IPS-NIHi7 (cell line): ENCODE measurements at regions not wholly inside any gene's neighbourhood (a gene's known extent, or its start where the extent isn't known, plus 50 kb on each side); places are given as distances from the start of the nearest gene placed in this dataset.
A peak's percentile ranks its signal among the peaks of the same experiment; 100 is the strongest.
"Not testable (repeated sequence)": the region's sequence is repeated elsewhere in the genome, so short reads cannot be mapped to it uniquely, and the experiment has no call there.

Source experiments
- DNase-seq: peaks from one replicate; pipeline ENCODE4 v3.0.0; 2012; ENCODE audit warnings: mixed read lengths; ENCODE audit errors: extremely low spot score

DNA sequence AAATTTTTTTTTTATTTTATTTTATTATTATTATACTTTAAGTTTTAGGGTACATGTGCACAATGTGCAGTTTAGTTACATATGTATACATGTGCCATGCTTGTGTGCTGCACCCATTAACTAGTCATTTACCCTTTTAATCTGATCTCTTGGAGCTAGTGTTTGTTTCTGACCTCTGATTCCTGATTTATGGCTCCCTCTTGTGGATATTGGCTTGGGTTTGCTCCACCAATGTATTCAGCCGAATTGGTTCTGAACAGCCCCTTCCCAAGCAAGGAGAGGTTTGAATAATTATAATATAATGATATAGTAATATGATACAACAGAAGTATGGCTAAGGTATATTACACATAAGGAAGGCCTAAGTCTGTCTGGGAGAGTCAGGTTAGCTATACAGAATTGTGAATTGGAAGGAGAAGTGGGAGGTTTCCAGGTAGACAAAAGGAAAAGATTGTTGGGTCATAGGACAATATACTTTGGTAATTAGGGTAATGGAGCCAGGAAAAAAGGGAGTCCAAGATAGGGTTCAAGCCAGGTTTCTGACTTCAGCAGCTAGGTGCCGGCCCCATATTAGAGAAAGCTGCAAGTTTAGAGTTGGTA is 53.1 kb upstream of the HMCN1 start:
- DNase-seq: peak; percentile 49

- DNase-seq: no peak
These were observed 53.7 kb upstream of the HMCN1 start for GRCh38 chr1:185680453-185680852.

DNA sequence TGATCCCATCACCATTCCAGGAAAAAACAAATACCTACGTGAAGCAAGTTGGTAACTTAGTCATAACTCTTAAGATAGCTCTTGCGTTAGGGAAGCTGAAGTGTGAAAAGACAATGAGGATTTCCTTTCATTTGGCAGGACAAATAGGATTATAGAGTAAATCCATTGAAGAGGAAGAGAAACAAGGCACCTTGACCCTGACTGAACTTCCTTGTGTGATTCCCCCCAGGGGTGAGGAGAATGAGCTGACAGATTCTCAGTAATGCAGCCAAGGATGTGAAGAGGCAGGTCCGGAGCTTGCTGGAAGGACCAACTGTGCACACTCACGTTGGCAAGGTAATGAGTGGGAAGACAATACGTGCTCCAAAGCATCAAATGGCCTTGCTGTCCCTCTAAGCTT is 55.0 kb upstream of the HMCN1 start:
- no peak for DNase-seq

GRCh38 chr1:185676969-185677368 is 57.2 kb upstream of the HMCN1 start:
- DNase-seq: no peak

DNA sequence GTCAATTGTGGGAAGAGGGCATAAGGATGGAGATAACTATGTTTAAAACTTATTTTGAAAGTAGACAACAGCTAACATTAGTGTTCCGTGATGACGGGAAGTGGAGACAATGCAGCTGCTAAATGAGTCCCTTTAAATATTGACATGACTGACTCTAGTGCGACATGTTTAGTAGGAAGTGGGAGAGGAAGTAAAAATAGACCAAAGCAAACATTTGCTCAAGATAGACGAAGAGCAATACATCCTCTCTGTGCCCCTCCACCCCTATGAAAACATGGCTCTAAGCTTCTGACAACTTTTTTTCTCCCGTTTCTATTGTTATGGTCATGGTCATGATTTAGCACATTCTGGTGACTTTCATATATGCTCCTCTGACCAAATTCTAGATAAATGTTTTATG is 60.0 kb upstream of the HMCN1 start:
- no peak for DNase-seq

DNA sequence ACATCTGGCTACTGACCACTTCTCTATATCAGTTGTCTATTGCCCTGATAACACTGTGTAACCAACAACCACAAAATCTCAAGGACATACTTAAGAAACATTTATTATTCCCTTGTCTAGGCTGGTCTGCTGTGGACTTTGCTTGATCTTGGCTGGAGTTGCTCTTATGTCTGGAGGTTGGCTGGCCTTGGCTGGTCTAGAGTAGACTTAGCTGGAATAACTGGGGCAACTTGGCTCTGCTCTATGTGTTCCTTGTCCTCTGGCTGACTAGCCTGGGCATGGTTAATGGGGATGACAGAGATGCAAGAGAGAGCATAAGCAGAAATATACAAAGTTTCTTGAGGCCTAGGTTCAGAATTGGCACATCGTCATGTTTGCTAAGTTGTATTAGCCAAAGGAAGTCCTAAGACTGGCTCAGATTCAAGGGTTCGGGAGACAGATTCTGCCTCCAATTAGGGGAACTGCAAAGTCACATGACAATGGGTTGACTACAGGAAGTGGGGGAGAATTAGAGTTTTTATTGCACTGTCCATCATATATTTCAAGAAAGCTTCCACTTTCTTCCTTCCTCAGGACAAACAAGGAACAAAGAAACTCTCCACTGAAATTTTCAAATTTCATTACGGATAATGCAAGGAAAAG is 61.4 kb upstream of the HMCN1 start:
- DNase-seq: no peak

DNA sequence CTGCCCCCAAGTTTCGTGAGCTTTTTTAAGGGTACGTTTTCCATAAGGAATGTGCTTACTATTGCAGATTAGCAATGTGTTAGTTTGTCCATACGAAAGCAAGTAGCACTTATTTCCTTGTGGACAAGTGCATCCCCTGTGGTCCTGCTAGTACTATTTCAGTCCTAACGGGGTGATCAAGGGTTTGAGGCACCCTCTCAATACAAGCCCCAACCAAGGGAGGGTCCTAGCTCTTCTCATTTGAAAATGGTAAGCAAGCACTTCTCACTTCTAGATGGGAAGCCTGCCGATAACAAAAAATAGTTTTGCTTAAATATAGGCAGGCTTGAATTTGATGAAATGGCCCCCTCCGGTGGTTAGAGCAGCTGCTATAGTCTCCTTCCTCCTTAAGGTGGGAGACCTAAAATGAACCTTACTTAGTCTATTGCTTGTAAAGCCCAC is 64.0 kb upstream of the HMCN1 start:
- DNase-seq: peak; percentile 40

DNA sequence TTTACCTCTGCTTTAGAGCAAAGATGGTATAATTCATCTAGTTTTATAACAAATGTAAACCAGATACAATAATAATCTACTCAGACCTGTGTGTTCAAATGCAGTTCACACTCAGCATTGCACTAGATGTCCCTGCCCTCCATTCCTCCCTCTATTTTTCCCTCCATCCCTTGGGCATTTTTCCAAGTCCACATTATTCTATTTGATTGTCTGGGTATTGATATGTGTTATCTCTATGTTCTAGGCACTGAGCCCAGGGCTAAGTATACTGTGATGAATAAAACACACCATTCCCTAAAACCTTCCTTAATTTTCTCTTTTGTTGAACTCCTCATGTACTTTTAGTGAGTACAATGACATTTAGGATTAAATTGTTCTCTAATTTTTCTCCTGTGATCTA is 66.2 kb upstream of the HMCN1 start:
- DNase-seq: no peak

DNA sequence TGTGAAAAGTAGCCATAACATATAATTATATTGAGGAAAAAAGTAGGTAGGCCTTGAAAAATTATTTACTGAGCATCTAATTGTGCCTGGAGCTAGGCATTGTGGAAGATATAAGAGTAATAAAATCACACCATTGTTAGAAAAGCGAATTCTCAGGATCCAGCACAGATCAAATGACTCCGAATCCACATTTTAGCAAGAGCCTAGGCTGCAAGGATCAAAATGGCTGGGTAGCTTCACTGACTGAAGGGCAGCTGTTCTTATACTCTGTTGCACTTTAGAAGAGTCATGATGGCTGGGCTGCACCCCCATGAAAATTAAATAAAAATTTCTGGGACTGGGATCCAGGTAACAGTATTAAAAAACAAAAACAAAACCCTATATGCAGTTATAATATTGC is 67.6 kb upstream of the HMCN1 start:
- peak; percentile 18 for DNase-seq

- no peak for DNase-seq
These were observed 70.4 kb upstream of the HMCN1 start for GRCh38 chr1:185663771-185664296.

DNA sequence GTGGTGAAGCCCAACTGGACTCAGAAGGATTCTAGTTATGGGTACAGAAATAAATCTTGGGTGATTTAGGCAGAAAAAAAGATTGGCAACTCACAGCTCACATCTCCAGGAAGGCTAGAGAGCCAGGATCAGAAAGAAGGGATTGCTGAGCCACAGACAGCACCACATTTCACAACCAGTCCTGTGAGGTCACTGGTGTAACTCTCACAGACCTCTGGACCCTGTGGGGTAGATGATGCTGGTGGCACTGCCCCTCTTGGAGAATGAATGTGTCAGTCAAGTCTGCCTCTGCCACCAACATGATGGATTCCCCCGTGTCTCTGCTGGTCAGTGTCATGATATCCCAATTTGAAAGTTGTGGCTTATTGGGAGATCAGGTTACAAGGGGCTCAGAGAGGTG is 70.9 kb upstream of the HMCN1 start:
- no peak for DNase-seq

DNA sequence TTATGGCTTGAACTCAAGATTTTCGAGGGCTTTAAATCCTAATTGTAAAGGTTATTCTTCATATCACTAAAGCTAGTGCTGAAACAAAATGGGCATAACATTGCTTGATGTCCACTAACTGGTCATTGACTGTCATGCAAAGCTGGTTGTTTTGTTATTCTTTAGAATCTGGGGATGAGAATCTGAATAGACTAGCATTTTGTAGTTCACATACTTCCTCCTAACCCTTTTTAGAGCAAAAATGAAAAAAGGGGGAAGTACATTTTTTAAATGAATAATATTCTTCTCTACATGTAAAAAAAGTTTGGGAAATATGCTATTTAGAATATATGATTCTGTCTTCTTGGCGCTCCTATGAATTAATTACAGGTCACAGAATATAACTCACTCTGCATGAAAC is 72.2 kb upstream of the HMCN1 start:
- DNase-seq: no peak

- peak; percentile 30 for DNase-seq
These were observed 77.5 kb upstream of the HMCN1 start for GRCh38 chr1:185656663-185657062.

GRCh38 chr1:185654952-185655314 is 79.3 kb upstream of the HMCN1 start:
- DNase-seq: no peak

- DNase-seq: no peak
These were observed 79.8 kb upstream of the HMCN1 start for GRCh38 chr1:185654199-185654951.

DNA sequence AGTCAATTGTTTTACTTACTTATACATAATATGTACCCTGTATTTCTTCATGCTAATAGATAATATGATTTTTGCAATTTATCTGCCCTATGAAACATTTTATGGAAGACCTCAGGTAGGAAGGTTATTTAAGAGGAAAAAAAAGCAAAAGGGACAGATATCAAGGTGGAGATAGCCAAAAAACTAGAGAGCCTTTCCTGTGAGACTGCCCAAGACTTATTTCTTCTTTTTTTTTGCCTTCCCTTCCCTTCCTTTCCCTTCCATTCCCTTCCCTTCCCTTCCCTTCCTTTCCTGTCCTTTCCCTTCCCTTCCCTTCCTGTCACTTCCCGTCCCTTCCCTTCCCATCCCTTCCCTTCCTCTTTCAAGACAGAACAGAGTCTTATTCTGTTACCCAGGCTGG is 80.6 kb upstream of the HMCN1 start:
- DNase-seq: no peak

DNA sequence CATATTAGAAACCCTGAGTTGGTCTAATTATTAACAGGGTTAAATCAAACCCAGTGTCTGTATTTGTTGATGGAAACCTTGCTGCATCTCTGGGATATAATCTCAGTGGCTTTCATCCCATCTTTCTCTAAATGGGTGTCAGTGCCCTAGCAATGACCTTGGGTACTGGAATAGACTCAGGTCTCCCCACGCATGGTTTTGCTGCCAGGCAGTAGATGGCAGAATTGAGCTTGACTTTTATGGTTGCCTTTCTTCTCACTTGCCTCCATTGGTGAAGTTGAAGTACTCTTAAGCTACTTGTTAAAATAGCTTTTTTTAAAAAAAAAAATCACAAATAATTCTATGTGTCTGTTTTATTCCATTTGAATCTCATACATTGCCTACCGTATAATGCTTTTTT is 81.8 kb upstream of the HMCN1 start:
- DNase-seq: peak; percentile 20

GRCh38 chr1:185650602-185651230 is 83.5 kb upstream of the HMCN1 start:
- no peak for DNase-seq

GRCh38 chr1:185648858-185649589 is 85.2 kb upstream of the HMCN1 start:
- DNase-seq: no peak

- DNase-seq: not testable (repeated sequence)
These were observed 86.5 kb upstream of the HMCN1 start for GRCh38 chr1:185647597-185648267.

GRCh38 chr1:185646202-185646683 is 87.9 kb upstream of the HMCN1 start:
- DNase-seq: peak; percentile 70
